ENCODE measurements at regions not wholly inside any gene's neighbourhood (a gene's known extent, or its start where the extent isn't known, plus 50 kb on each side); places are given as distances from the start of the nearest gene placed in this dataset.

GRCh38 chr1:177838907-177839485 is 130.9 kb downstream of the SEC16B start:
- no peak for DNase-seq

GRCh38 chr1:177833631-177834030 is 136.2 kb downstream of the SEC16B start:
- no peak for DNase-seq

- DNase-seq, result no peak
These were observed 139.2 kb downstream of the SEC16B start for GRCh38 chr1:177830531-177831135.

- DNase-seq, result no peak
These were observed 144.5 kb downstream of the SEC16B start for GRCh38 chr1:177825276-177825901.

GRCh38 chr1:177824508-177824982 is 145.3 kb downstream of the SEC16B start:
- no peak for DNase-seq

DNA sequence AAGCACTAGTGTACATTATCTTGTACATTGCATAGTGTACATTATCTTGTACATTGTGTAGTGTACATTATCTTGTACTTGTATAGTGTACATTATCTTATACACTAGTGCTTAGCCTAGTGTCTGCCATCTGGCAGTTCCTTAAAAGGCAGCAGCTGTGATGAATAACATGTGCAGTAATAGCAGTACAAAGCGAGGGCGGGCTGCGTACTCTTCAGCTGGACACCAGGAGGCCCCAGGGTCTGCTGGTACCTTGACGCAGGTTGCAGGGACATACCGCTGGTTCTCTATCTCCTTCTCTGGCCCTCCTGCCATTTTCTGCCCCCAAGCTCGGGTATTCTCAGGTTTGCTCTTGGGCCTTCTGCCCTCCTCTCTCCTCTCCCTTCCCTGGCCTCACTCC is 149.6 kb downstream of the SEC16B start:
- DNase-seq, result no peak

- DNase-seq, result no peak
These were observed 151.7 kb downstream of the SEC16B start for GRCh38 chr1:177817937-177818875.

DNA sequence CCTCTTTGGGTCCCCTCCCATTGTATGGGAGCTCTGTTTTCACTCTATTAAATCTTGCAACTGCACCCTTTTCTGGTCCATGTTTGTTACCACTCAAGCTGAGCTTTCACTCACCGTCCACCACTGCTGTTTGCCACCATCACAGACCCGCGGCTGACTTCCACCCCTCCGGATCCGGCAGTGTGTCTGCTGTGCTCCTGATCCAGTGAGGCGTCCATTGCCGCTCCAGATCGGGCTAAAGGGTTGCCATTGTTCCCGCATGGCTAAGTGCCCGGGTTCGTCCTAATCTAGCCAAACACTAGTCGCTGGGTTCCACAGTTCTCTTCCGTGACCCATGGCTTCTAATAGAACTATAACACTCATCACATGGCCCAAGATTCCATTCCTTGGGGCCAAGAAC is 157.2 kb downstream of the SEC16B start:
- DNase-seq, result no peak

GRCh38 chr1:177812144-177812543 is 157.7 kb downstream of the SEC16B start:
- DNase-seq, result no peak

- DNase-seq, result no peak
These were observed 158.4 kb downstream of the SEC16B start for GRCh38 chr1:177811429-177811828.

GRCh38 chr1:177809819-177810218 is 160.0 kb downstream of the SEC16B start:
- no peak for DNase-seq

DNA sequence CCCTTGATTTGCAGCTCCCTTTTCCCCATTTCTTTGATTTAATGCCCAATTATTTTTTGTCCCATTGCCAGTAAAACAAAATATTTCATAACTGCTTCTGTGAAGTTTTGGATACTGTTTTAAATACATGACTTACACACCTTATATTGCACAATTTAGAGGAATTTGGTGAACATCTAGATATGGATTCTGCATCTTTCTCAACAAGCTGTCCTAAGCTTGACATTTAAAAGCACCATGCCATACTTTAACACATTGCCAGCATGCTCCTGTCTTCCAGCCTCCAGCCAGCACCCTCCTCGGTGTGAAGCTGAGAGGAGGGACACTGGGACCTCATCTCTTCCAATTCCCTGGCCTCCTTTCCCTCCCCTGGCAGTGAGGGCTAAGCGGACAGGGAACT is 167.6 kb downstream of the SEC16B start:
- DNase-seq, result no peak

- no peak for DNase-seq
These were observed 168.1 kb downstream of the SEC16B start for GRCh38 chr1:177801790-177802189.

GRCh38 chr1:177800400-177801088 is 169.3 kb downstream of the SEC16B start:
- no peak for DNase-seq

DNA sequence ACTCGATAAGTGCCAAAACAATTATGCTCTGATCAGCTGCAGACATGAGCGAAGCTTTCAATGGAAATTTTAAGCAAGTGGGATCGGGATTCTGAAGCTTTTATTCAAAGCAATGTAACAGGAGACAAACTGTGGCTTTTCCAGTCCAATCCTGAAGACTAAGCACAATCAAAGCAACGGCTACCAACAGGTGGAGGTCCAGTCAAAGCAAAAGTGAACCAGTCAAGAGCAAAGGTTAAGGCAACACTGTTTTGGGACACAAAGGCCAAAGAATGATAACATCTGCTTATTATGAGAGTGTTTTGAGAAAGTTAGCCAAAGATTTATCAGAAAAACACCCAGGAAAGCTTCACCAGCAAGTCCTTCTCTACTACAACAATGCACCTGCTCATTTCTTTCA is 170.1 kb downstream of the SEC16B start:
- no peak for DNase-seq

GRCh38 chr1:177798614-177799013 is 171.2 kb downstream of the SEC16B start:
- DNase-seq, result no peak

DNA sequence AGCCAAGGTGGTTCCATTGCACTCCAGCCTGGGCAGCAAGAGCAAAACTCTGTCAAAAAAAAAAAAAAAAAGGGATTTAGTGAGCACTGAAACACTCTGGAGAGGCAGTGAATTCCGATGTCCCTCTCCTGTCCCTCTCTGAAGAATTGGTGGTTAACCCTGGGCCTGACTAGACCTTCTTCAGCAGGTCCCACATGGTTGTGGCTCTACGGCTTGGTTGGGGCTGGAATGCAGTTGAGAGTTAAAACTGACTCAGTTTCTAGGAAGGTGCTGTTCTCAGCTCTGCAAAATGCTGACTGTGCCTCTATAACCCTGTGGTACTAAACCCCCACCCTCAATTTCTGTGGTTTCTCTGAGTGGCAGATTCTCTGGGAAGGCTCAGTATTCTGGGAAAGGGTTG is 173.3 kb downstream of the SEC16B start:
- no peak for DNase-seq

DNA sequence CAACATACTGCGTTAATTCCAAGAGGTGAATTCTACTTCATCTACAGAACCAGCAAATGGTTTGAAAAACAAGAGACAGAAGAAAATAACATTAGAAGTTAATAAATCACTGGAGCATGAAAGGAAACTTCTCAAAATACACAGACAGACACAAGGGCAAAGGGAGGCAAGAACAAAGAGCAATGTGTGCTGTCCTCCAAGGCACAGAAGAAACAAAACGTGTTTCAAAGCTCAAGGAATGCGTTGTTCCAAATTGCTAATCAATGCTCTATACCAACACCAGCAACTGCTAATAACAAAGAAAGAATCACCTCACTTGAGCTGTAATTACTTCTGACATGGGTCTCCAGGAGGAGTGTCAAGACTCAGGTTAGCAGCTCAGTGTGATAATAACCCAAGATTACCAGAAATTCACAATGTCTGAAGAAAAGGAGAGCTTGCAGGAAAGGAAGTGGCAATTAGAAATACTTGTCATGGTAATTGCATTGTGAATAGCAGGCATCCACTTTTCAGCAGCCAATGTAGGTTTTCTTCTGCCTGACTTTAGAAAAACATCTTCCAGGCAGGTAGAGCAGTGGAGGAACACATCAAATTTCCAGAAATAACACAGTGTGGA is 175.4 kb downstream of the SEC16B start:
- no peak for DNase-seq

GRCh38 chr1:177793900-177794299 is 176.0 kb downstream of the SEC16B start:
- DNase-seq, result no peak

DNA sequence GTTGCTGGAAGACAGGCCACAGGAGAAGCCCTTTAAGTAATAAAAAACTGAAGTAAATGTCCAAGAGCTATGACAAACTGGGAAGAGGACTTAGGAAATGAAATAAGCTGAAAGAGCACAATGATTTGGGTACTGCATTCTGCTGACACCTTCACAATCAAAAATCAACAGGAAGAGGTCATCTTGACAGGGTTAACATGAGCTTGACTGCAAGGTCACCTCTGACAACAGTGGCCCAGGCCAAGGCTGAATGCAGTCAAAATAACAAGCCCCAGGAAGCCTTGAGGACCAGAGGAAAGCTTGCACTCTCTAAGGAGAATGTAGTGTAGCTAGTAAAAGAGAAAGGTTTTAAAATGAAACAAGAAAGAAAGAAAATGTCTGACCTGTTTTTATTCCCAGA is 179.3 kb downstream of the SEC16B start:
- DNase-seq, result no peak

GRCh38 chr1:177789956-177790355 is 179.9 kb downstream of the SEC16B start:
- DNase-seq, result no peak

- DNase-seq, result no peak
These were observed 183.6 kb downstream of the SEC16B start for GRCh38 chr1:177786176-177786745.

Measured in 8988T (cell line).